ENCODE measurements at regions not wholly inside any gene's neighbourhood (a gene's known extent, or its start where the extent isn't known, plus 50 kb on each side); places are given as distances from the start of the nearest gene placed in this dataset.

DNA sequence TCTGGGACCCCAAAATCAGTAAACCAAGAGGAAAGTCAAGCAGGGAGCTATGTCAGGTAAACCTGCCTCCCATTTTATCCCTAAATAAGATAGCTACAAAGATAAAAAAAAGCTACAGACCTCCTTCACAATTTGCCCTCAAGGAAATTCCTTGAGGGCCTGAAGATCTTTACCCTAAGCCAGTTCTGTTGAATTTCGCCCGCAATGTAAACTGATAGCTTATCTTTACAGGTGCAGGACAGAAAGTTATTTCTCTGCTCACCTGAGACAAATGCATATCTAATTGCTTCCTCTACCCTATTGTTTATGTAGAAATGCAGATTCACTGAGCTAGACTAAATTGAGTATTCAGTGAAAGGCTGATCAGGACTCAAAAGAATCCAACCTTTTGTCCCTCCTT, 153.4 kb upstream of the CHRM3 start:
- peak overlapping the region; percentile 3 for H3K27ac Mint-ChIP-seq
- ChIA-PET CTCF (interaction anchor here (1.3 kb wide), 1 partner anchor 1382 kb away, joined by 3 read pairs; no protein-coding TSS in a partner anchor), POLR2A (no interaction called here)
- TF ChIP-seq TP53 (CRISPR knock-in tag; IDR thresholded peaks at IDR 0.05) = no peak
- TF ChIP-seq GRHL2 (CRISPR knock-in tag; IDR thresholded peaks at IDR 0.05; ENCODE audit: insufficient replicate concordance, severe bottlenecking) = no peak
- TF ChIP-seq, protein P1, sequence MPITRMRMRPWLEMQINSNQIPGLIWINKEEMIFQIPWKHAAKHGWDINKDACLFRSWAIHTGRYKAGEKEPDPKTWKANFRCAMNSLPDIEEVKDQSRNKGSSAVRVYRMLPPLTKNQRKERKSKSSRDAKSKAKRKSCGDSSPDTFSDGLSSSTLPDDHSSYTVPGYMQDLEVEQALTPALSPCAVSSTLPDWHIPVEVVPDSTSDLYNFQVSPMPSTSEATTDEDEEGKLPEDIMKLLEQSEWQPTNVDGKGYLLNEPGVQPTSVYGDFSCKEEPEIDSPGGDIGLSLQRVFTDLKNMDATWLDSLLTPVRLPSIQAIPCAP (CRISPR knock-in tag; IDR thresholded peaks at IDR 0.05) = no peak
- TF ChIP-seq, protein P2, sequence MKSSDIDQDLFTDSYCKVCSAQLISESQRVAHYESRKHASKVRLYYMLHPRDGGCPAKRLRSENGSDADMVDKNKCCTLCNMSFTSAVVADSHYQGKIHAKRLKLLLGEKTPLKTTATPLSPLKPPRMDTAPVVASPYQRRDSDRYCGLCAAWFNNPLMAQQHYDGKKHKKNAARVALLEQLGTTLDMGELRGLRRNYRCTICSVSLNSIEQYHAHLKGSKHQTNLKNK (CRISPR knock-in tag; IDR thresholded peaks at IDR 0.05) = no peak
- no peak for TF ChIP-seq ZNF263 (CRISPR knock-in tag; IDR thresholded peaks at IDR 0.05; ENCODE audit: low read depth)
- TF ChIP-seq, protein P3, sequence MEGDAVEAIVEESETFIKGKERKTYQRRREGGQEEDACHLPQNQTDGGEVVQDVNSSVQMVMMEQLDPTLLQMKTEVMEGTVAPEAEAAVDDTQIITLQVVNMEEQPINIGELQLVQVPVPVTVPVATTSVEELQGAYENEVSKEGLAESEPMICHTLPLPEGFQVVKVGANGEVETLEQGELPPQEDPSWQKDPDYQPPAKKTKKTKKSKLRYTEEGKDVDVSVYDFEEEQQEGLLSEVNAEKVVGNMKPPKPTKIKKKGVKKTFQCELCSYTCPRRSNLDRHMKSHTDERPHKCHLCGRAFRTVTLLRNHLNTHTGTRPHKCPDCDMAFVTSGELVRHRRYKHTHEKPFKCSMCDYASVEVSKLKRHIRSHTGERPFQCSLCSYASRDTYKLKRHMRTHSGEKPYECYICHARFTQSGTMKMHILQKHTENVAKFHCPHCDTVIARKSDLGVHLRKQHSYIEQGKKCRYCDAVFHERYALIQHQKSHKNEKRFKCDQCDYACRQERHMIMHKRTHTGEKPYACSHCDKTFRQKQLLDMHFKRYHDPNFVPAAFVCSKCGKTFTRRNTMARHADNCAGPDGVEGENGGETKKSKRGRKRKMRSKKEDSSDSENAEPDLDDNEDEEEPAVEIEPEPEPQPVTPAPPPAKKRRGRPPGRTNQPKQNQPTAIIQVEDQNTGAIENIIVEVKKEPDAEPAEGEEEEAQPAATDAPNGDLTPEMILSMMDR (IDR thresholded peaks at IDR 0.05) = no peak
- no peak for TF ChIP-seq ELF4 (CRISPR knock-in tag; IDR thresholded peaks at IDR 0.05; ENCODE audit: low read depth)
- TF ChIP-seq, protein P4, sequence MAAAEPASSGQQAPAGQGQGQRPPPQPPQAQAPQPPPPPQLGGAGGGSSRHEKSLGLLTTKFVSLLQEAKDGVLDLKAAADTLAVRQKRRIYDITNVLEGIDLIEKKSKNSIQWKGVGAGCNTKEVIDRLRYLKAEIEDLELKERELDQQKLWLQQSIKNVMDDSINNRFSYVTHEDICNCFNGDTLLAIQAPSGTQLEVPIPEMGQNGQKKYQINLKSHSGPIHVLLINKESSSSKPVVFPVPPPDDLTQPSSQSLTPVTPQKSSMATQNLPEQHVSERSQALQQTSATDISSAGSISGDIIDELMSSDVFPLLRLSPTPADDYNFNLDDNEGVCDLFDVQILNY (CRISPR knock-in tag; IDR thresholded peaks at IDR 0.05) = no peak
- TF ChIP-seq SP1 (CRISPR knock-in tag; conservative IDR thresholded peaks at IDR 0.05) = no peak
- no peak for TF ChIP-seq SOX15 (CRISPR knock-in tag; IDR thresholded peaks at IDR 0.05)
- TF ChIP-seq, protein P5, sequence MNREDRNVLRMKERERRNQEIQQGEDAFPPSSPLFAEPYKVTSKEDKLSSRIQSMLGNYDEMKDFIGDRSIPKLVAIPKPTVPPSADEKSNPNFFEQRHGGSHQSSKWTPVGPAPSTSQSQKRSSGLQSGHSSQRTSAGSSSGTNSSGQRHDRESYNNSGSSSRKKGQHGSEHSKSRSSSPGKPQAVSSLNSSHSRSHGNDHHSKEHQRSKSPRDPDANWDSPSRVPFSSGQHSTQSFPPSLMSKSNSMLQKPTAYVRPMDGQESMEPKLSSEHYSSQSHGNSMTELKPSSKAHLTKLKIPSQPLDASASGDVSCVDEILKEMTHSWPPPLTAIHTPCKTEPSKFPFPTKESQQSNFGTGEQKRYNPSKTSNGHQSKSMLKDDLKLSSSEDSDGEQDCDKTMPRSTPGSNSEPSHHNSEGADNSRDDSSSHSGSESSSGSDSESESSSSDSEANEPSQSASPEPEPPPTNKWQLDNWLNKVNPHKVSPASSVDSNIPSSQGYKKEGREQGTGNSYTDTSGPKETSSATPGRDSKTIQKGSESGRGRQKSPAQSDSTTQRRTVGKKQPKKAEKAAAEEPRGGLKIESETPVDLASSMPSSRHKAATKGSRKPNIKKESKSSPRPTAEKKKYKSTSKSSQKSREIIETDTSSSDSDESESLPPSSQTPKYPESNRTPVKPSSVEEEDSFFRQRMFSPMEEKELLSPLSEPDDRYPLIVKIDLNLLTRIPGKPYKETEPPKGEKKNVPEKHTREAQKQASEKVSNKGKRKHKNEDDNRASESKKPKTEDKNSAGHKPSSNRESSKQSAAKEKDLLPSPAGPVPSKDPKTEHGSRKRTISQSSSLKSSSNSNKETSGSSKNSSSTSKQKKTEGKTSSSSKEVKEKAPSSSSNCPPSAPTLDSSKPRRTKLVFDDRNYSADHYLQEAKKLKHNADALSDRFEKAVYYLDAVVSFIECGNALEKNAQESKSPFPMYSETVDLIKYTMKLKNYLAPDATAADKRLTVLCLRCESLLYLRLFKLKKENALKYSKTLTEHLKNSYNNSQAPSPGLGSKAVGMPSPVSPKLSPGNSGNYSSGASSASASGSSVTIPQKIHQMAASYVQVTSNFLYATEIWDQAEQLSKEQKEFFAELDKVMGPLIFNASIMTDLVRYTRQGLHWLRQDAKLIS (CRISPR knock-in tag; IDR thresholded peaks at IDR 0.05; ENCODE audit: borderline replicate concordance) = no peak
- no peak for TF ChIP-seq TCF7 (CRISPR knock-in tag; IDR thresholded peaks at IDR 0.05; ENCODE audit: low read depth)
- no peak for TF ChIP-seq GABPB1 (CRISPR knock-in tag; IDR thresholded peaks at IDR 0.05)
- peaks cover 36% of the 10 kb centered on the region for H3K4me1 Mint-ChIP-seq
- no peak overlapping the region for H3K4me3 Mint-ChIP-seq
- DNase-seq (ENCODE audit: low spot score) (no peak), ATAC-seq (peak; percentile 52)
- H3K27me3 Mint-ChIP-seq (ENCODE audit: low read depth) = no peaks in the 10 kb centered on the region
- H3K36me3 Mint-ChIP-seq = no peaks in the 10 kb centered on the region
- peaks cover under 1% of the 10 kb centered on the region; the same call in 1 of the 2 replicates for H3K9me3 Mint-ChIP-seq

DNA sequence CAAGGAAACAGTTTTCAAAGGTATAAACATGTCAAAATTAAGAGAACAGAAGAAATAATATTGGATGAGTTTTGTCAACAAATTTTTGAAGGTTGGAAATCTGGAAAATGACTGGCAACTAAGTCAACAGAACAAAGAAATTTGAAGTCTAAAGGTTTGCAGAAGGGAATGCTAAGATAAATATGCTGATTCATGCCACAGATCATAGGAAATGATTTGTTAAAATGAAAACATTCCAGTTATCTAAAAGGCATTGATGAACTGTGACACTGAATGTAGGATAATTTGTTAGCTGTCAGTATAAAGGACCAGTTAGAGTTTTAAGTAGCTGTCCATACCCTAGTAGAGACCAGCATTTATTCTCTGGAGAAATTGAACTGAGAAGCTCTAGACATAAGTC, 157.9 kb upstream of the CHRM3 start:
- ChIA-PET CTCF (no interaction called here), POLR2A (no interaction called here)
- DNase-seq (ENCODE audit: low spot score) (no peak), ATAC-seq (no peak)
- H3K36me3 Mint-ChIP-seq = peaks cover 19% of the 10 kb centered on the region
- TF ChIP-seq, protein P6, sequence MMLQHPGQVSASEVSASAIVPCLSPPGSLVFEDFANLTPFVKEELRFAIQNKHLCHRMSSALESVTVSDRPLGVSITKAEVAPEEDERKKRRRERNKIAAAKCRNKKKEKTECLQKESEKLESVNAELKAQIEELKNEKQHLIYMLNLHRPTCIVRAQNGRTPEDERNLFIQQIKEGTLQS (CRISPR knock-in tag; conservative IDR thresholded peaks at IDR 0.05) = no peak
- TF ChIP-seq EMX1 (CRISPR knock-in tag; IDR thresholded peaks at IDR 0.05) = no peak
- TF ChIP-seq, protein P7, sequence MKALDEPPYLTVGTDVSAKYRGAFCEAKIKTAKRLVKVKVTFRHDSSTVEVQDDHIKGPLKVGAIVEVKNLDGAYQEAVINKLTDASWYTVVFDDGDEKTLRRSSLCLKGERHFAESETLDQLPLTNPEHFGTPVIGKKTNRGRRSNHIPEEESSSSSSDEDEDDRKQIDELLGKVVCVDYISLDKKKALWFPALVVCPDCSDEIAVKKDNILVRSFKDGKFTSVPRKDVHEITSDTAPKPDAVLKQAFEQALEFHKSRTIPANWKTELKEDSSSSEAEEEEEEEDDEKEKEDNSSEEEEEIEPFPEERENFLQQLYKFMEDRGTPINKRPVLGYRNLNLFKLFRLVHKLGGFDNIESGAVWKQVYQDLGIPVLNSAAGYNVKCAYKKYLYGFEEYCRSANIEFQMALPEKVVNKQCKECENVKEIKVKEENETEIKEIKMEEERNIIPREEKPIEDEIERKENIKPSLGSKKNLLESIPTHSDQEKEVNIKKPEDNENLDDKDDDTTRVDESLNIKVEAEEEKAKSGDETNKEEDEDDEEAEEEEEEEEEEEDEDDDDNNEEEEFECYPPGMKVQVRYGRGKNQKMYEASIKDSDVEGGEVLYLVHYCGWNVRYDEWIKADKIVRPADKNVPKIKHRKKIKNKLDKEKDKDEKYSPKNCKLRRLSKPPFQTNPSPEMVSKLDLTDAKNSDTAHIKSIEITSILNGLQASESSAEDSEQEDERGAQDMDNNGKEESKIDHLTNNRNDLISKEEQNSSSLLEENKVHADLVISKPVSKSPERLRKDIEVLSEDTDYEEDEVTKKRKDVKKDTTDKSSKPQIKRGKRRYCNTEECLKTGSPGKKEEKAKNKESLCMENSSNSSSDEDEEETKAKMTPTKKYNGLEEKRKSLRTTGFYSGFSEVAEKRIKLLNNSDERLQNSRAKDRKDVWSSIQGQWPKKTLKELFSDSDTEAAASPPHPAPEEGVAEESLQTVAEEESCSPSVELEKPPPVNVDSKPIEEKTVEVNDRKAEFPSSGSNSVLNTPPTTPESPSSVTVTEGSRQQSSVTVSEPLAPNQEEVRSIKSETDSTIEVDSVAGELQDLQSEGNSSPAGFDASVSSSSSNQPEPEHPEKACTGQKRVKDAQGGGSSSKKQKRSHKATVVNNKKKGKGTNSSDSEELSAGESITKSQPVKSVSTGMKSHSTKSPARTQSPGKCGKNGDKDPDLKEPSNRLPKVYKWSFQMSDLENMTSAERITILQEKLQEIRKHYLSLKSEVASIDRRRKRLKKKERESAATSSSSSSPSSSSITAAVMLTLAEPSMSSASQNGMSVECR (CRISPR knock-in tag; IDR thresholded peaks at IDR 0.05; ENCODE audit: borderline replicate concordance) = no peak
- TF ChIP-seq TP53 (CRISPR knock-in tag; IDR thresholded peaks at IDR 0.05) = no peak
- H3K27ac Mint-ChIP-seq = no peak overlapping the region
- peaks cover 25% of the 10 kb centered on the region for H3K4me1 Mint-ChIP-seq
- peaks cover 3% of the 10 kb centered on the region for H3K27me3 Mint-ChIP-seq (ENCODE audit: low read depth)
- H3K4me3 Mint-ChIP-seq = no peak overlapping the region
- peaks cover 31% of the 10 kb centered on the region for H3K9me3 Mint-ChIP-seq
